DOHH2 (cell line): ENCODE measurements at regions not wholly inside any gene's neighbourhood (a gene's known extent, or its start where the extent isn't known, plus 50 kb on each side); places are given as distances from the start of the nearest gene placed in this dataset.

Source experiments
- EZH2phosphoT487 ChIP-seq: fragments of 200-600 bp; sonication (generic); IDR thresholded peaks from 2 replicates; pipeline ENCODE4 v1.6.1; 2017; ENCODE audit warnings: borderline replicate concordance, mild to moderate bottlenecking, antibody characterized with exemption, low read length, moderate library complexity, mixed read lengths
- TF ChIP-seq, protein P1 (sequence below): fragments of 200-600 bp; sonication (generic); IDR thresholded peaks from one replicate; pipeline ENCODE4 v1.5.1; 2014; ENCODE audit warnings: antibody characterized with exemption, mild to moderate bottlenecking, low read depth, low read length; ENCODE audit not compliant: poor library complexity, severe bottlenecking

DNA sequence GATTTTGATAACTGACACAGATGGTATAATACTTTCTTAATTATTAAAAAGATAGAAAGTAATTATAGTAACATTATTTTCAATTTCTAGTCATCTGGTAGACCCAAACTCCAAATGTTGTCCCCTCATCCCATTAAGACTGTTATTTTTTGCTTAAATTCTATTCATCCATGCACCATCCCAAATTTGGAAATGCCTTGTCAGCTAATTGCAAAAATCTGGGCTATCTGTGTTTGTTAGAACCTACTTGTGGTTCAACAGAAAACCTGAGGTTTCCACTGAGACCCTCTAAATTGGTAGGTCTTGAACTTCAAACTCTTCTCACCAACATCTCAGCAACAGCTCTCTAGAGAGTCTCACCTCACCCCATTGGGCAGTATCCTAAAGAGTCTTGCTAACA, 172.2 kb upstream of the ADGRL3 start:
- TF ChIP-seq, protein P1, sequence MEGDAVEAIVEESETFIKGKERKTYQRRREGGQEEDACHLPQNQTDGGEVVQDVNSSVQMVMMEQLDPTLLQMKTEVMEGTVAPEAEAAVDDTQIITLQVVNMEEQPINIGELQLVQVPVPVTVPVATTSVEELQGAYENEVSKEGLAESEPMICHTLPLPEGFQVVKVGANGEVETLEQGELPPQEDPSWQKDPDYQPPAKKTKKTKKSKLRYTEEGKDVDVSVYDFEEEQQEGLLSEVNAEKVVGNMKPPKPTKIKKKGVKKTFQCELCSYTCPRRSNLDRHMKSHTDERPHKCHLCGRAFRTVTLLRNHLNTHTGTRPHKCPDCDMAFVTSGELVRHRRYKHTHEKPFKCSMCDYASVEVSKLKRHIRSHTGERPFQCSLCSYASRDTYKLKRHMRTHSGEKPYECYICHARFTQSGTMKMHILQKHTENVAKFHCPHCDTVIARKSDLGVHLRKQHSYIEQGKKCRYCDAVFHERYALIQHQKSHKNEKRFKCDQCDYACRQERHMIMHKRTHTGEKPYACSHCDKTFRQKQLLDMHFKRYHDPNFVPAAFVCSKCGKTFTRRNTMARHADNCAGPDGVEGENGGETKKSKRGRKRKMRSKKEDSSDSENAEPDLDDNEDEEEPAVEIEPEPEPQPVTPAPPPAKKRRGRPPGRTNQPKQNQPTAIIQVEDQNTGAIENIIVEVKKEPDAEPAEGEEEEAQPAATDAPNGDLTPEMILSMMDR: no peak
- TF ChIP-seq EZH2phosphoT487: no peak
